OCI-LY1 (cell line): ENCODE measurements at regions not wholly inside any gene's neighbourhood (a gene's known extent, or its start where the extent isn't known, plus 50 kb on each side); places are given as distances from the start of the nearest gene placed in this dataset.

Source experiments
- H2AFZ ChIP-seq: fragments of 200-600 bp; sonication (generic), shearing (Covaris generic); 2 replicates; pipeline ENCODE4 v1.6.0; 2014; ENCODE audit warnings: antibody characterized with exemption, mild to moderate bottlenecking, low read length
- H3F3A ChIP-seq: fragments of 200-600 bp; sonication (generic), shearing (Covaris generic); 2 replicates; pipeline ENCODE4 v1.6.0; 2014; ENCODE audit warnings: mild to moderate bottlenecking, antibody characterized with exemption, low read length, moderate library complexity; ENCODE audit not compliant: insufficient read depth
- H3K27ac ChIP-seq: fragments of 200-600 bp; sonication (generic); 2 replicates; pipeline ENCODE4 v1.5.1; 2014; ENCODE audit warnings: low read length, mixed run types, mild to moderate bottlenecking, low read depth; ENCODE audit not compliant: poor library complexity, severe bottlenecking
- H3K27me3 ChIP-seq: fragments of 200-600 bp; sonication (generic); 2 replicates; pipeline ENCODE4 v1.6.0; 2014; ENCODE audit warnings: antibody characterized with exemption, mild to moderate bottlenecking, low read length, moderate library complexity; ENCODE audit not compliant: insufficient read depth
- H3K36me3 ChIP-seq: fragments of 200-600 bp; sonication (generic); 2 replicates; pipeline ENCODE4 v1.6.1; 2014; ENCODE audit warnings: mild to moderate bottlenecking, antibody characterized with exemption, low read length, moderate library complexity, mixed read lengths; ENCODE audit not compliant: insufficient read depth
- H3K4me1 ChIP-seq: fragments of 200-600 bp; sonication (generic); 2 replicates; pipeline ENCODE4 v1.5.1; 2014; ENCODE audit warnings: mild to moderate bottlenecking, low read length, moderate library complexity; ENCODE audit not compliant: insufficient read depth, severe bottlenecking
- H3K4me2 ChIP-seq: fragments of 200-600 bp; sonication (generic), shearing (Covaris generic); 2 replicates; pipeline ENCODE4 v1.6.1; 2014; ENCODE audit warnings: low read length
- H3K4me3 ChIP-seq: fragments of 200-600 bp; sonication (generic); 2 replicates; pipeline ENCODE4 v1.5.1; 2014; ENCODE audit warnings: low read length, low read depth, mild to moderate bottlenecking, mixed read lengths; ENCODE audit not compliant: poor library complexity, severe bottlenecking
- H3K79me2 ChIP-seq: fragments of 200-600 bp; shearing (Covaris generic); 2 replicates; pipeline ENCODE4 v1.6.1; 2016; ENCODE audit warnings: mixed run types, low read length, mixed read lengths; ENCODE audit not compliant: insufficient read depth
- H3K9ac ChIP-seq: fragments of 200-600 bp; sonication (generic), shearing (Covaris generic); 2 replicates; pipeline ENCODE4 v1.6.1; 2014; ENCODE audit warnings: mild to moderate bottlenecking, low read length, mixed read lengths
- H3K9me2 ChIP-seq: fragments of 200-600 bp; sonication (generic), shearing (Covaris generic); 2 replicates; pipeline ENCODE4 v1.6.1; 2014; ENCODE audit warnings: low read depth, mild to moderate bottlenecking, low read length, mixed read lengths
- H3K9me3 ChIP-seq: fragments of 200-600 bp; shearing (Covaris generic); 2 replicates; pipeline ENCODE4 v1.6.1; 2014; ENCODE audit warnings: low read length, mixed read lengths
- H4K20me1 ChIP-seq: fragments of 200-600 bp; sonication (generic), shearing (Covaris generic); 2 replicates; pipeline ENCODE4 v1.6.0; 2016; ENCODE audit warnings: mild to moderate bottlenecking, low read length; ENCODE audit not compliant: insufficient read depth
- CTCF ChIP-seq: fragments of 200-600 bp; sonication (generic), shearing (Covaris generic); IDR thresholded peaks from 2 replicates; pipeline ENCODE4 v1.5.1; 2017; ENCODE audit warnings: mild to moderate bottlenecking, antibody characterized with exemption, low read length, moderate library complexity, mixed read lengths
- EZH2 ChIP-seq: fragments of 200-600 bp; sonication (generic), shearing (Covaris generic); IDR thresholded peaks from 2 replicates; pipeline ENCODE4 v1.8.0; 2017; ENCODE audit warnings: borderline replicate concordance, mixed run types, mild to moderate bottlenecking, antibody characterized with exemption, low read length, moderate library complexity, mixed read lengths

- H3K9me3 ChIP-seq = no peaks in the 10 kb centered on the region
- no peak overlapping the region for H3K9ac ChIP-seq
- no peaks in the 10 kb centered on the region for H3F3A ChIP-seq
- H3K4me3 ChIP-seq = no peak overlapping the region
- H3K4me1 ChIP-seq = no peaks in the 10 kb centered on the region
- H3K27ac ChIP-seq = no peak overlapping the region
- H4K20me1 ChIP-seq = no peaks in the 10 kb centered on the region
- H3K36me3 ChIP-seq = no peaks in the 10 kb centered on the region
- no peaks in the 10 kb centered on the region for H3K9me2 ChIP-seq
- no peak overlapping the region for H3K4me2 ChIP-seq
- no peak for TF ChIP-seq EZH2
- no peak for TF ChIP-seq CTCF
- no peak overlapping the region for H2AFZ ChIP-seq
- H3K27me3 ChIP-seq = no peaks in the 10 kb centered on the region
- H3K79me2 ChIP-seq = no peaks in the 10 kb centered on the region
These were observed 349.0 kb upstream of the AGA start for GRCh38 chr4:177791188-177791587.

GRCh38 chr4:177796841-177797240 is 354.6 kb upstream of the AGA start:
- no peaks in the 10 kb centered on the region for H4K20me1 ChIP-seq
- no peaks in the 10 kb centered on the region for H3K4me1 ChIP-seq
- no peak for TF ChIP-seq EZH2
- TF ChIP-seq CTCF = no peak
- no peak overlapping the region for H3K27ac ChIP-seq
- no peaks in the 10 kb centered on the region for H3F3A ChIP-seq
- H3K4me2 ChIP-seq = no peak overlapping the region
- no peaks in the 10 kb centered on the region for H3K9me3 ChIP-seq
- H3K36me3 ChIP-seq = no peaks in the 10 kb centered on the region
- H3K9ac ChIP-seq = no peak overlapping the region
- no peak overlapping the region for H2AFZ ChIP-seq
- H3K4me3 ChIP-seq = no peak overlapping the region
- no peaks in the 10 kb centered on the region for H3K79me2 ChIP-seq
- no peaks in the 10 kb centered on the region for H3K27me3 ChIP-seq
- no peaks in the 10 kb centered on the region for H3K9me2 ChIP-seq

GRCh38 chr4:177798161-177798560 is 355.9 kb upstream of the AGA start:
- Histone ChIP-seq H4K20me1 (no peaks in the 10 kb centered on the region), H3K4me2 (no peak overlapping the region), H3K9me3 (no peaks in the 10 kb centered on the region), H3K9me2 (no peaks in the 10 kb centered on the region), H3K27ac (no peak overlapping the region), H3F3A (no peaks in the 10 kb centered on the region), H2AFZ (no peak overlapping the region), H3K36me3 (no peaks in the 10 kb centered on the region), H3K27me3 (no peaks in the 10 kb centered on the region), H3K9ac (no peak overlapping the region), H3K4me3 (no peak overlapping the region), H3K4me1 (no peaks in the 10 kb centered on the region), H3K79me2 (no peaks in the 10 kb centered on the region)
- TF ChIP-seq EZH2 = no peak
- TF ChIP-seq CTCF = no peak
